PFSK-1 (cell line): ENCODE measurements at regions not wholly inside any gene's neighbourhood (a gene's known extent, or its start where the extent isn't known, plus 50 kb on each side); places are given as distances from the start of the nearest gene placed in this dataset.

Experiments used
- FOXP2 ChIP-seq: optimal IDR thresholded peaks from 2 replicates; pipeline ENCODE3; 2011; ENCODE audit warnings: borderline replicate concordance, control low read depth, inconsistent platforms; ENCODE audit not compliant: insufficient read depth; ENCODE audit errors: extremely low read length, extremely low read depth
- POLR2AphosphoS5 ChIP-seq: IDR thresholded peaks from 2 replicates; pipeline ENCODE4 v1.6.1; 2012; ENCODE audit warnings: low read depth, mild to moderate bottlenecking, control low read depth, low read length, moderate library complexity
- REST ChIP-seq, 2 experiments: IDR thresholded peaks; 2 replicates each; pipeline versions ENCODE4 v1.6.1 to v1.8.0; 2011 to 2012; ENCODE audit warnings: low read depth in 2 of 2, low read length in 2 of 2, control low read depth in 1 of 2, inconsistent platforms in 1 of 2, mild to moderate bottlenecking in 1 of 2, moderate library complexity in 1 of 2; ENCODE audit not compliant: insufficient read depth in 1 of 2
- SIN3A ChIP-seq: IDR thresholded peaks from 2 replicates; pipeline ENCODE4 v1.6.1; 2012; ENCODE audit warnings: mild to moderate bottlenecking, low read length, moderate library complexity, borderline replicate concordance; ENCODE audit not compliant: insufficient read depth
- TAF1 ChIP-seq: IDR thresholded peaks from 2 replicates; pipeline ENCODE4 v1.6.1; 2012; ENCODE audit warnings: low read length, control low read depth, borderline replicate concordance; ENCODE audit not compliant: insufficient read depth

- TF ChIP-seq TAF1 (no peak), POLR2AphosphoS5 (no peak), SIN3A (no peak)
Measured at GRCh38 chr20:41879123-41879522, 260.9 kb upstream of the CHD6 start.

- no peak for TF ChIP-seq POLR2AphosphoS5
- TF ChIP-seq SIN3A: no peak
- no peak for TF ChIP-seq FOXP2
- TF ChIP-seq TAF1: no peak
- TF ChIP-seq REST (IDR thresholded peaks at IDR 0.05; ENCODE audit: insufficient read depth in 1 of 2, low read depth in 2 of 2, low read length in 2 of 2): no peak
Measured at GRCh38 chr20:41877911-41878310, 259.7 kb upstream of the CHD6 start.

- TF ChIP-seq SIN3A (no peak), FOXP2 (no peak), POLR2AphosphoS5 (no peak), TAF1 (no peak), REST (IDR thresholded peaks at IDR 0.05; ENCODE audit: insufficient read depth in 1 of 2, low read depth in 2 of 2, low read length in 2 of 2) (no peak)
Measured at GRCh38 chr20:41874658-41875057, 256.5 kb upstream of the CHD6 start.

- TF ChIP-seq TAF1: no peak
- no peak for TF ChIP-seq FOXP2
- TF ChIP-seq POLR2AphosphoS5: no peak
- no peak for TF ChIP-seq REST (IDR thresholded peaks at IDR 0.05; ENCODE audit: insufficient read depth in 1 of 2, low read depth in 2 of 2, low read length in 2 of 2)
- no peak for TF ChIP-seq SIN3A
Measured at GRCh38 chr20:41872930-41873329, 254.8 kb upstream of the CHD6 start.

- TF ChIP-seq REST (IDR thresholded peaks at IDR 0.05; ENCODE audit: insufficient read depth in 1 of 2, low read depth in 2 of 2, low read length in 2 of 2) (no peak), SIN3A (no peak), POLR2AphosphoS5 (no peak), TAF1 (no peak), FOXP2 (no peak)
Measured at GRCh38 chr20:41870869-41871462, 252.8 kb upstream of the CHD6 start.
